IMR-90 (cell line): ENCODE measurements at regions not wholly inside any gene's neighbourhood (a gene's known extent, or its start where the extent isn't known, plus 50 kb on each side); places are given as distances from the start of the nearest gene placed in this dataset.

Source experiments
- BHLHE40 ChIP-seq: fragments of 150-350 bp; IDR thresholded peaks from 2 replicates; pipeline ENCODE4 v1.6.1; 2016; ENCODE audit warnings: mild to moderate bottlenecking, low read depth, low read length
- CEBPB ChIP-seq: IDR thresholded peaks from 2 replicates; pipeline ENCODE4 v1.6.1; 2012; ENCODE audit warnings: low read depth, low read length, improper control_type of control experiment
- CHD1 ChIP-seq: IDR thresholded peaks from 2 replicates; pipeline ENCODE4 v1.6.1; 2012; ENCODE audit warnings: low read depth, low read length, improper control_type of control experiment
- CTCF ChIP-seq: conservative IDR thresholded peaks from 2 replicates; pipeline ENCODE4 v1.5.1; 2012; ENCODE audit warnings: mild to moderate bottlenecking, low read depth, low read length, improper control_type of control experiment
- FOS ChIP-seq: fragments of 150-350 bp; IDR thresholded peaks from 2 replicates; pipeline ENCODE4 v1.6.1; 2016; ENCODE audit warnings: low read depth, low read length
- MAFK ChIP-seq: IDR thresholded peaks from 2 replicates; pipeline ENCODE4 v1.6.1; 2012; ENCODE audit warnings: low read depth, low read length, improper control_type of control experiment
- MAZ ChIP-seq: IDR thresholded peaks from 2 replicates; pipeline ENCODE4 v1.6.1; 2012; ENCODE audit warnings: low read depth, mild to moderate bottlenecking, low read length, improper control_type of control experiment, moderate library complexity, borderline replicate concordance
- MXI1 ChIP-seq: IDR thresholded peaks from 2 replicates; pipeline ENCODE4 v1.6.1; 2012; ENCODE audit warnings: low read depth, mild to moderate bottlenecking, low read length, moderate library complexity, borderline replicate concordance
- NFE2L2 ChIP-seq: fragments of 150-350 bp; IDR thresholded peaks from 2 replicates; pipeline ENCODE4 v1.6.1; 2016; ENCODE audit warnings: low read depth, mild to moderate bottlenecking, low read length
- POLR2A ChIP-seq: IDR thresholded peaks from 2 replicates; pipeline ENCODE4 v1.6.1; 2012; ENCODE audit warnings: mild to moderate bottlenecking, low read depth, low read length
- RAD21 ChIP-seq: IDR thresholded peaks from 2 replicates; pipeline ENCODE4 v1.6.1; 2012; ENCODE audit warnings: low read length, improper control_type of control experiment
- RFX5 ChIP-seq: IDR thresholded peaks from 2 replicates; pipeline ENCODE4 v1.8.0; 2012; ENCODE audit warnings: low read depth, mild to moderate bottlenecking, low read length, moderate library complexity
- SMC3 ChIP-seq: fragments of 150-350 bp; IDR thresholded peaks from 2 replicates; pipeline ENCODE4 v1.6.1; 2016; ENCODE audit warnings: low read depth, mild to moderate bottlenecking, antibody characterized with exemption, low read length, moderate library complexity

- TF ChIP-seq POLR2A, result no peak
- TF ChIP-seq SMC3, result no peak
- TF ChIP-seq CTCF, result no peak
- TF ChIP-seq RAD21, result no peak
- no peak for TF ChIP-seq MAZ
- TF ChIP-seq RFX5, result no peak
- no peak for TF ChIP-seq NFE2L2
- no peak for TF ChIP-seq CEBPB
- TF ChIP-seq CHD1, result no peak
- TF ChIP-seq MAFK, result no peak
- no peak for TF ChIP-seq FOS
- TF ChIP-seq BHLHE40, result no peak
- TF ChIP-seq MXI1, result no peak
Measured at GRCh38 chr11:15754221-15754620, 602.1 kb downstream of the SOX6 start.
